H1 (cell line): ENCODE measurements at regions not wholly inside any gene's neighbourhood (a gene's known extent, or its start where the extent isn't known, plus 50 kb on each side); places are given as distances from the start of the nearest gene placed in this dataset.
A peak's percentile ranks its signal among the peaks of the same experiment; 100 is the strongest.

Source experiments
- CTCF ChIP-seq, 3 experiments: IDR thresholded peaks; 1 replicate in 2 of 3; 2 replicates in 1 of 3; pipeline versions ENCODE4 v1.5.1 to v1.6.1; 2011; ENCODE audit warnings: low read length in 3 of 3, mild to moderate bottlenecking in 3 of 3, inconsistent platforms in 2 of 3, low read depth in 1 of 3, moderate library complexity in 1 of 3; ENCODE audit not compliant: insufficient read depth in 1 of 3; ENCODE audit errors: control extremely low read depth in 1 of 3
- EGR1 ChIP-seq: IDR thresholded peaks from 2 replicates; pipeline ENCODE4 v1.6.1; 2011; ENCODE audit warnings: low read depth, low read length, borderline replicate concordance
- EP300 ChIP-seq, 2 experiments: IDR thresholded peaks; 1 replicate in 1 of 2; 2 replicates in 1 of 2; pipeline ENCODE4 v1.6.1; 2011 to 2012; ENCODE audit warnings: low read depth in 2 of 2, low read length in 2 of 2, mild to moderate bottlenecking in 2 of 2, borderline replicate concordance in 1 of 2, inconsistent platforms in 1 of 2, moderate library complexity in 1 of 2
- EZH2 ChIP-seq: fragments of 200-600 bp; sonication (generic); IDR thresholded peaks from 2 replicates; pipeline ENCODE4 v1.7.1; 2012; ENCODE audit warnings: low read depth, mild to moderate bottlenecking, moderate library complexity, low read length, inconsistent platforms; ENCODE audit not compliant: severe bottlenecking
- KDM5A ChIP-seq: fragments of 200-600 bp; IDR thresholded peaks from 2 replicates; pipeline ENCODE4 v1.7.1; 2012; ENCODE audit warnings: mild to moderate bottlenecking, low read length, inconsistent platforms, mixed read lengths
- POLR2A ChIP-seq, 2 experiments: IDR thresholded peaks; 1 replicate in 1 of 2; 2 replicates in 1 of 2; pipeline ENCODE4 v1.6.1; 2011; ENCODE audit warnings: low read depth in 2 of 2, low read length in 2 of 2, mild to moderate bottlenecking in 2 of 2; ENCODE audit errors: control extremely low read depth in 1 of 2
- POLR2AphosphoS5 ChIP-seq: IDR thresholded peaks from 2 replicates; pipeline ENCODE4 v1.6.1; 2011; ENCODE audit warnings: low read depth, low read length
- RAD21 ChIP-seq, 2 experiments: IDR thresholded peaks in 1 of 2; conservative IDR thresholded peaks in 1 of 2; 2 replicates each; pipeline ENCODE4 v1.6.1; 2011; ENCODE audit warnings: low read depth in 2 of 2, low read length in 2 of 2, improper control_type of control experiment in 1 of 2, inconsistent platforms in 1 of 2, mild to moderate bottlenecking in 1 of 2, moderate library complexity in 1 of 2
- RNF2 ChIP-seq: fragments of 200-900, 300-1000 bp; sonication (generic); IDR thresholded peaks from 2 replicates; pipeline ENCODE4 v1.7.1; 2016; ENCODE audit warnings: borderline replicate concordance, low read depth, mild to moderate bottlenecking, antibody characterized with exemption, low read length; ENCODE audit not compliant: poor library complexity, severe bottlenecking; ENCODE audit errors: missing control alignments
- SP2 ChIP-seq: IDR thresholded peaks from 2 replicates; pipeline ENCODE4 v1.6.1; 2012; ENCODE audit warnings: mild to moderate bottlenecking, low read length, inconsistent platforms
- TAF1 ChIP-seq: IDR thresholded peaks from 2 replicates; pipeline ENCODE4 v1.6.1; 2011; ENCODE audit warnings: mild to moderate bottlenecking, low read depth, low read length

- TF ChIP-seq RAD21 (IDR thresholded peaks at IDR 0.05 in 1 of 2, conservative IDR thresholded peaks at IDR 0.05 in 1 of 2; ENCODE audit: low read depth in 2 of 2, low read length in 2 of 2): peak; percentile 94 to 98
- TF ChIP-seq EZH2: no peak
- TF ChIP-seq CTCF (IDR thresholded peaks at IDR 0.05; ENCODE audit: control extremely low read depth in 1 of 3, insufficient read depth in 1 of 3, low read depth in 1 of 3, low read length in 3 of 3): peak; percentile 14 to 82 (median 63)
- no peak for TF ChIP-seq EGR1
- TF ChIP-seq TAF1: no peak
- no peak for TF ChIP-seq POLR2A (IDR thresholded peaks at IDR 0.05; ENCODE audit: control extremely low read depth in 1 of 2, low read depth in 2 of 2, low read length in 2 of 2)
- TF ChIP-seq EP300 (IDR thresholded peaks at IDR 0.05; ENCODE audit: borderline replicate concordance in 1 of 2, low read depth in 2 of 2, low read length in 2 of 2): no peak
- no peak for TF ChIP-seq POLR2AphosphoS5
- TF ChIP-seq KDM5A: no peak
- TF ChIP-seq RNF2: no peak
- TF ChIP-seq SP2: no peak
These were observed 123.8 kb downstream of the AKAIN1 start for GRCh38 chr18:5073026-5073944.
